ENCODE measurements at regions not wholly inside any gene's neighbourhood (a gene's known extent, or its start where the extent isn't known, plus 50 kb on each side); places are given as distances from the start of the nearest gene placed in this dataset.
"Not testable (repeated sequence)": the region's sequence is repeated elsewhere in the genome, so short reads cannot be mapped to it uniquely, and the experiment has no call there.

GRCh38 chr1:9459816-9460407 lies 79.4 kb upstream of the SLC25A33 start:
- no peak for DNase-seq (ENCODE audit: insufficient read length, low spot score)

GRCh38 chr1:9465640-9466039 lies 73.6 kb upstream of the SLC25A33 start:
- FAIRE-seq (no peak), DNase-seq (ENCODE audit: insufficient read length, low spot score) (no peak)

More at GRCh38 chr1:9459816-9460407, 79.4 kb upstream of the SLC25A33 start:
- FAIRE-seq: no peak

DNA sequence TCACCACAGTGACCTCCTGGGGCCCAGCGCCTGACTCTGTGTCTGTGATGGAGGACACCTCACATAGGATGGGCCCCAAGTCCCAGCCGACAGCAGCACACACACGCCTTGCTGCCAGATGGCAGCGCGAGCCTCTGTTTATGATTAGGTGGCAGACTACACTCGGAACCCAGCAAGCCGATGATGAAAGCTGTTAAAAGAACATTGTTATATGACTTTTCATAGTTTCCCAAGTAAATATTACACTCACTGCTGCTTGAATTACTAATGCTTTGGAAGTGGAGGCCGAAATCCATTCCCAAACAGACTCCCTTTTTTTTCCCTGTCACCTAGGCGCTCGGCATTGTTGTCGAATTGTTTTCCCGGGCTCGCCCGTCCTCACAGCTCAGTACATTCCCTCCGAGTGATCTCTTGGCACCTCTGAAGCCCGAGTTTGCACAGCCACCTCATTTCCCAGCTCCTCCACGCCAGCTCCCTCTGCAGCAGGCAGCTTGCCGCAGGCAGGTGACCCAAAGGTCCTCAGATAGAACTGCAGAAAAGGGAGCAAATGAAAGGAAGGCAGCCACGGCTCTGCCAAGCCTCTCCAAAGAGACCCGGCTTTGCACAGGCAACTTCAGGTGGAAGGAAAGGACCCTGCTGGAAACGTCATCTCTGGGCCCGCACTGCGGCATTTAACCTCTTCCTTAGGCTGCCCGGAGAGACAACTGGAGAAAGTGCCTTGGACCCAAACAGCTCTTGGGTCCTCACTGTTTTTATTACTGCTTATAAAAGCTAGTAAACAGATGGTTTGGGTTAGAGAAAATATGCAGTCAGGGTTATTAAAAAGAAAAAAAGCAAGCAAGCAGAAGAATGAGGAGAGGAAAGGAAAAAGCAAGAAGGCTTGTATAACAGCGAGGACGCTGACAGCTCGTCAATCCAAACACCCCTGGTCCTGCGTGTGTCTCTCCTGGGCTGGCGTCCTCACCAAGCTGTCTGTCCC lies 72.2 kb upstream of the SLC25A33 start:
- DNase-seq (ENCODE audit: insufficient read length, low spot score): no peak
- no peak for FAIRE-seq

DNA sequence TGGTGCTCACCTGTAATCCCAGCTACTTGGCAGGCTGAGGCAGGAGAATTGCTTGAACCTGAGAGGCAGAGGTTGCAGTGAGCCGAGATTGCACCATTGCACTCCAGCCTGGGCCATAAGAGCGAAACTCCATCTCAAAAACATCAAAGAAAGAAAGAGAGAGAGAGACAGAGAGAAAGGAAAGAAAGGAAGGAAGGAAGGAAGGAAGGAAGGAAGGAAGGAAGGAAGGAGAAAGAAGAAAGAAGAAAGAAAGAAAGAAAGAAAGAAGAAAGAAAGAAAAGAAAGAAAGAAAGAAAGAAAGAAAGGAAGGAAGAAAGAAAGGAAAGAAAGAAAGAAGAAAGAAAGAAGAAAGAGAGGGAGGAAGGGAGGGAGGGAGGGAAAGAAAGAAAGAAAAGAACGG lies 69.4 kb upstream of the SLC25A33 start:
- not testable (repeated sequence) for FAIRE-seq; DNase-seq (ENCODE audit: insufficient read length, low spot score)

DNA sequence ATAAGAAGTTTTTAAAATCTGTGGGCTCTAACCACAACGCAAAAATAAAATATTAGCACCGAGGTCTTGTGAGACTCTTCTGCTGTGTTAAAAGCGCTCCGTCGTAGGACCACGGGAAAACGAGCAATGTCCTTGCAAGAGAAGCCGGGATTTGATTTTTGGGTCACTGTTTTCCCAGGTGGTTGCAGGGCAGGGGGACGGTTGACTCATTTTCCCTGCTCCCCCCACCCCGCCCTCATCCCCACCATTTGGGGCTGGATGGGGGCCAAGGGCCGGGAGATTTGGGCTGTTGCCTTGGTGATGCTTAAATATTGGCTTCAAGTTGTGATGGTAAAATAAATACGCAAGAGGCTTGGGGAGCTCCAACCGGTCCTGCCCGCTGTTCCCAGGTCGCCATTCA lies 67.6 kb upstream of the SLC25A33 start:
- FAIRE-seq (no peak), DNase-seq (ENCODE audit: insufficient read length, low spot score) (no peak)

GRCh38 chr1:9472386-9473031 lies 66.8 kb upstream of the SLC25A33 start:
- no peak for FAIRE-seq
- no peak for DNase-seq (ENCODE audit: insufficient read length, low spot score)

GRCh38 chr1:9473032-9473807 lies 66.0 kb upstream of the SLC25A33 start:
- no peak for DNase-seq (ENCODE audit: insufficient read length, low spot score)
- FAIRE-seq: no peak

DNA sequence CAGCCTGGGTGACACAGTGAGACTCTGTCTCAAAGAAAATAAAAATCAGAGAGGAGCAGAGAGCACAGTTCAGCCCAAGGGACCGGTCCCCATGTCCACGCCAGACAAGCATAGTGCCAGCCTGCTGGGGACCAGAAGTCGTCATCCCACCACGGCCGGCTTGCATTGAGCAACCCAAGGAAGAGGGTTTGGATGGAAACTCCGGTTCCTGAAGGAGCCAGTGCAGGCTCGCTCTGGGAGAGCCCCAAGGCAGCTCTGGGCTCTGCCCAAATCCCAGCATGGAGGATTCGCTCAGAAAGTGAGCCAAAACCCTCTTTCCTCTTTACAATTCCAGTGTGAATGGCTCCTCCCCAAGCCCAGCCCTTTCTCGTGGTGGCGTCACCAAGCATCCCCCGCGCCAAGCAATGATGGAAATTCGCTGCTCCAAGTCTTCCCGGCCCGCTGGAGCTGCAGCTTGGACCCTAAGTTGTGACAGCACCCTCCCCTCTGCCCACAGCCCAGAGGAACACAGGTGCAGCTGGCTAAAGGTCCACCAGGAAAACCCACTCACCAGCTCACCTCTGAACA lies 64.1 kb upstream of the SLC25A33 start:
- FAIRE-seq: no peak
- no peak for DNase-seq (ENCODE audit: insufficient read length, low spot score)

- DNase-seq (ENCODE audit: insufficient read length, low spot score): no peak
- no peak for FAIRE-seq
Measured at GRCh38 chr1:9476790-9477463, 62.3 kb upstream of the SLC25A33 start.

DNA sequence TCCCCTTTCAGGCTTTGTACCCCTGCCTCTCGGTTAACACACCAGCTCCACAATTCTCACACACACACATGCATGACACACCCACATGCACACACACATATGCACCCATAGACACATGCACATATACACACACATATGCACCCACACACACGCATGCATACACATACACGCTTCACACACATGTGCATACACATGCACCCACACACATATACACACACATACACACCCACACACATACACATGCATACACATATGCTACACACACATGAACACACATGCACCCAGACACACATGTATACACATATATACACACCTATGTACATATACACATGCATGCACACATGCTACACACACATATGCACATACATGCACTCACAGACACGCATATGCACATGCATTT lies 61.7 kb upstream of the SLC25A33 start:
- FAIRE-seq: no peak
- no peak for DNase-seq (ENCODE audit: insufficient read length, low spot score)

- FAIRE-seq: no peak
- DNase-seq (ENCODE audit: insufficient read length, low spot score): no peak
Measured at GRCh38 chr1:9478021-9478420, 61.2 kb upstream of the SLC25A33 start.

- FAIRE-seq (no peak), DNase-seq (ENCODE audit: insufficient read length, low spot score) (no peak)
Measured at GRCh38 chr1:9481048-9481447, 58.2 kb upstream of the SLC25A33 start.

DNA sequence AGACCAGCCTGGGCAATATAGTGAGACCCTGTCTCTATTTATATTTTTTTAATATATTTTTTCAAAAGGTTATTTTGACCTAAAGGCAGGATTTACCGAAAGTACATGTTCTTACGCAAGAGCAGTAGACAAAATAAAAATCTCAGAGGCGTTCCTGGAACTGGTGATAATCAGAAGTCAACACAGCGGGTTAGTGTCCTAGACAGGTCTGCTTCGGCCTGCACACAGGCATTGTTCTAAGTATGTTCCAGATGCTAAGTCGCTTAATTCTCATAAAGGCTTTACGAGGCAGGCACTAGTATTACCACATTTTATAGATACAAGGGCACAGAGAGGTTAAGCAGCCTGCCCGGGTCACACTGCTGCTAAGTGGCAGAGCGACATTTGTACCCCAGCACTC lies 56.9 kb upstream of the SLC25A33 start:
- no peak for FAIRE-seq

GRCh38 chr1:9482816-9483572 lies 56.3 kb upstream of the SLC25A33 start:
- FAIRE-seq: no peak
- no peak for DNase-seq (ENCODE audit: insufficient read length, low spot score)

More for the DNA sequence above, 56.9 kb upstream of the SLC25A33 start:
- no peak for DNase-seq (ENCODE audit: insufficient read length, low spot score)

DNA sequence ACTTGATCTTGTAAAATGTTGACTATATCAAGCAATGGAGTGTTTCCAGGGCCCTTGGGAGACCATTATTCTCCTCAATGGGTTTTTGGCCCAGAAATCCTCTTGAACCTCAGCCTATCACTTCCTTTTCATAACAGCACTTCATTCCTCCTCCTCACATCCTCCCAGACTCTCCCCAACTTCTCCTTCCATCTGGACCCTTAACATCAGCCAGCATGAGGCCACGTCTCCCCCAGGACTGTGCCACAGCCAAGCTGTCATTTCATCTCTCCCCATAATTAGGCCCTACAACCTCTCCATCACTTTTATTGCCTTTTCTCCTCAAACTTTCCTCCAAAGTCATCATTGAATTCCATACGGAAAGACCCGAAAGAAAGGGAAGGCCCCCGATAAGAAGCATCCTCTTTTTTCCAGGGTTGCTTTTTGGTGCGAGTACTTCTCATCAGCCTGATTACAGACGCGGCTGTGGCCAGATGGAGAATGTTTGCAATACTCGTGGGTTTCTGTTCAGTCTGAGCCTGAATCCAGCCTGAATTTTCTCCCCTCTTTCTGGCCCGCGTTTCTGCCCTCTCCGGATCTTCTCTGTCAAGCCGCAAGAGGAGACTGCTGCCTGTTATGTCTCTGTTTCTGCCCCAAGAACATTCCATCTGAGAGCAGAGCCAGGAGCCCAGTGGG lies 52.7 kb upstream of the SLC25A33 start:
- FAIRE-seq (no peak), DNase-seq (ENCODE audit: insufficient read length, low spot score) (no peak)
